Small intestine (tissue), 7 donors: ENCODE measurements at regions not wholly inside any gene's neighbourhood (a gene's known extent, or its start where the extent isn't known, plus 50 kb on each side); places are given as distances from the start of the nearest gene placed in this dataset.
"Not testable (repeated sequence)": the region's sequence is repeated elsewhere in the genome, so short reads cannot be mapped to it uniquely, and the experiment has no call there.

Source experiments
- DNase-seq, 2 donors: peaks; one replicate each; pipeline versions ENCODE4 v3.0.0 to v3.0.0-alpha.2; 2013
- FAIRE-seq: peaks from 2 replicates; lab custom pipeline; 2012; peaks lifted over from hg19 to GRCh38; lab: Jason Lieb, UNC
- H3K27ac ChIP-seq, 3 donors: one replicate each; pipeline ENCODE4 v1.5.1; 2013; ENCODE audit warnings: low read length in 2 of 3, mild to moderate bottlenecking in 2 of 3, control low read depth in 1 of 3, inconsistent platforms in 1 of 3, low read depth in 1 of 3, moderate library complexity in 1 of 3
- H3K27me3 ChIP-seq, 3 donors: one replicate each; pipeline ENCODE4 v1.6.1; 2013; ENCODE audit warnings: low read length in 3 of 3, inconsistent platforms in 1 of 3; ENCODE audit not compliant: control insufficient read depth in 3 of 3, insufficient read depth in 3 of 3
- H3K36me3 ChIP-seq, 3 donors: one replicate each; pipeline ENCODE4 v1.6.1; 2013; ENCODE audit warnings: low read length in 3 of 3, inconsistent platforms in 1 of 3, low read depth in 1 of 3, mild to moderate bottlenecking in 1 of 3, moderate library complexity in 1 of 3; ENCODE audit not compliant: control insufficient read depth in 3 of 3, insufficient read depth in 2 of 3
- H3K4me1 ChIP-seq, 3 donors: one replicate each; pipeline ENCODE4 v1.6.1; 2013; ENCODE audit warnings: low read length in 2 of 3, inconsistent platforms in 1 of 3, low read depth in 1 of 3, mild to moderate bottlenecking in 1 of 3, moderate library complexity in 1 of 3; ENCODE audit not compliant: control insufficient read depth in 3 of 3, insufficient read depth in 2 of 3
- H3K4me3 ChIP-seq, 3 donors: one replicate each; pipeline ENCODE4 v1.5.1; 2013; ENCODE audit warnings: low read length in 3 of 3, control low read depth in 1 of 3, inconsistent platforms in 1 of 3, low read depth in 1 of 3, mild to moderate bottlenecking in 1 of 3, moderate library complexity in 1 of 3
- H3K9me3 ChIP-seq, 2 donors: one replicate each; pipeline ENCODE4 v1.6.1; 2013; ENCODE audit warnings: low read depth in 1 of 2, low read length in 1 of 2; ENCODE audit not compliant: control insufficient read depth in 2 of 2, insufficient read depth in 1 of 2
- WGBS, 3 donors: extraction: QIAGEN DNeasy Blood & Tissue Kit; methylation state at CpG; one replicate each; pipeline ENCODE4 v1.1.7; 2013; 5-methylcytosine and 5-hydroxymethylcytosine counted together
- donor health status: healthy with polysubstance abuse.
- donor health status: control.
- donor health status: control.
- donor health status: Bipolar disorder and iron deficiency.
- donor health status: healthy.

GRCh38 chr20:58575776-58576602 is 60.8 kb upstream of the APCDD1L start:
- DNase-seq, result no peak

GRCh38 chr20:58574469-58574868 is 59.3 kb upstream of the APCDD1L start:
- Histone ChIP-seq H3K4me1 (peaks cover 0 to 23% (median 0%) of the 10 kb centered on the region in 3 donors), H3K27ac (no peak overlapping the region), H3K4me3 (no peak overlapping the region), H3K9me3 (no peaks in the 10 kb centered on the region), H3K27me3 (peaks cover 0 to 2% (median 0%) of the 10 kb centered on the region in 3 donors), H3K36me3 (no peaks in the 10 kb centered on the region)
- no peak for FAIRE-seq
- DNase-seq, result no peak
- 16 to 30% (median 16%) methylated on average over 1 of the region's 1 CpG for WGBS, 3 donors

More at GRCh38 chr20:58575776-58576602, 60.8 kb upstream of the APCDD1L start:
- FAIRE-seq, result no peak
- Histone ChIP-seq H3K4me1 (peaks cover 0 to 14% (median 0%) of the 10 kb centered on the region in 3 donors), H3K27me3 (peaks cover 0 to 2% (median 0%) of the 10 kb centered on the region in 3 donors), H3K9me3 (no peaks in the 10 kb centered on the region), H3K36me3 (no peaks in the 10 kb centered on the region), H3K4me3 (no peak overlapping the region), H3K27ac (no peak overlapping the region)
- 88 to 90% (median 89%) methylated on average over 24 of the region's 24 CpGs for WGBS, 3 donors

GRCh38 chr20:58573986-58574385 is 58.8 kb upstream of the APCDD1L start:
- no peak overlapping the region for H3K27ac ChIP-seq
- no peak for FAIRE-seq
- H3K36me3 ChIP-seq, result no peaks in the 10 kb centered on the region
- 82 to 88% (median 87%) methylated on average over 4 of the region's 4 CpGs for WGBS, 3 donors
- no peak for DNase-seq
- peaks cover 0 to 23% (median 0%) of the 10 kb centered on the region in 3 donors for H3K4me1 ChIP-seq
- no peaks in the 10 kb centered on the region for H3K9me3 ChIP-seq
- H3K27me3 ChIP-seq, result peaks cover 0 to 2% (median 0%) of the 10 kb centered on the region in 3 donors
- no peak overlapping the region for H3K4me3 ChIP-seq

- Histone ChIP-seq H3K27ac (no peak overlapping the region), H3K36me3 (no peaks in the 10 kb centered on the region), H3K27me3 (peaks cover 0 to 2% (median 0%) of the 10 kb centered on the region in 3 donors), H3K4me3 (no peak overlapping the region), H3K4me1 (peaks cover 0 to 23% (median 0%) of the 10 kb centered on the region in 3 donors), H3K9me3 (no peaks in the 10 kb centered on the region)
- DNase-seq (no peak), FAIRE-seq (no peak)
- WGBS, 3 donors, result 81 to 87% (median 83%) methylated on average over 9 of the region's 9 CpGs
These were observed 58.1 kb upstream of the APCDD1L start for GRCh38 chr20:58573257-58573656.

GRCh38 chr20:58572428-58572763 is 57.2 kb upstream of the APCDD1L start:
- H3K4me3 ChIP-seq, DNase-seq, H3K36me3 ChIP-seq, FAIRE-seq, H3K9me3 ChIP-seq, H3K27me3 ChIP-seq: not testable (repeated sequence)
- WGBS, 3 donors, result 56 to 69% (median 62%) methylated on average over 4 of the region's 4 CpGs
- Histone ChIP-seq H3K4me1 (peaks cover 0 to 23% (median 0%) of the 10 kb centered on the region in 3 donors), H3K27ac (peak overlapping the region in 1 of 3 donors; percentile 58)

- Histone ChIP-seq H3K4me3 (no peak overlapping the region), H3K27ac (peak overlapping the region in 1 of 3 donors; percentile 58), H3K9me3 (no peaks in the 10 kb centered on the region), H3K27me3 (peaks cover 0 to 2% (median 0%) of the 10 kb centered on the region in 3 donors), H3K4me1 (peaks cover 0 to 23% (median 0%) of the 10 kb centered on the region in 3 donors), H3K36me3 (no peaks in the 10 kb centered on the region)
- FAIRE-seq (no peak), DNase-seq (peak in 1 of 2 donors; percentile 69)
- WGBS, 3 donors, result 30 to 51% (median 40%) methylated on average over 16 of the region's 16 CpGs
These were observed 56.7 kb upstream of the APCDD1L start for GRCh38 chr20:58571693-58572427.

- no peaks in the 10 kb centered on the region for H3K36me3 ChIP-seq
- H3K27me3 ChIP-seq, result peaks cover 0 to 2% (median 0%) of the 10 kb centered on the region in 3 donors
- DNase-seq (peak; percentile 7 to 48), FAIRE-seq (no peak)
- H3K4me3 ChIP-seq, result no peak overlapping the region
- peaks cover 0 to 23% (median 0%) of the 10 kb centered on the region in 3 donors for H3K4me1 ChIP-seq
- H3K27ac ChIP-seq, result peak overlapping the region in 1 of 3 donors; percentile 58
- no peaks in the 10 kb centered on the region for H3K9me3 ChIP-seq
- 6 to 44% (median 15%) methylated on average over 2 of the region's 2 CpGs for WGBS, 3 donors
These were observed 56.1 kb upstream of the APCDD1L start for GRCh38 chr20:58571356-58571692.

- H3K27me3 ChIP-seq, result no peaks in the 10 kb centered on the region
- peaks cover 0 to 23% (median 0%) of the 10 kb centered on the region in 3 donors for H3K4me1 ChIP-seq
- peak overlapping the region in 1 of 3 donors; percentile 33 for H3K27ac ChIP-seq
- FAIRE-seq (no peak), DNase-seq (peak in 1 of 2 donors; percentile 21)
- H3K4me3 ChIP-seq, result no peak overlapping the region
- H3K9me3 ChIP-seq, result no peaks in the 10 kb centered on the region
- no peaks in the 10 kb centered on the region for H3K36me3 ChIP-seq
- WGBS, 3 donors, result 67 to 75% (median 72%) methylated on average over 15 of the region's 15 CpGs
These were observed 55.1 kb upstream of the APCDD1L start for GRCh38 chr20:58570204-58570859.
